ENCODE measurements at regions not wholly inside any gene's neighbourhood (a gene's known extent, or its start where the extent isn't known, plus 50 kb on each side); places are given as distances from the start of the nearest gene placed in this dataset.

DNA sequence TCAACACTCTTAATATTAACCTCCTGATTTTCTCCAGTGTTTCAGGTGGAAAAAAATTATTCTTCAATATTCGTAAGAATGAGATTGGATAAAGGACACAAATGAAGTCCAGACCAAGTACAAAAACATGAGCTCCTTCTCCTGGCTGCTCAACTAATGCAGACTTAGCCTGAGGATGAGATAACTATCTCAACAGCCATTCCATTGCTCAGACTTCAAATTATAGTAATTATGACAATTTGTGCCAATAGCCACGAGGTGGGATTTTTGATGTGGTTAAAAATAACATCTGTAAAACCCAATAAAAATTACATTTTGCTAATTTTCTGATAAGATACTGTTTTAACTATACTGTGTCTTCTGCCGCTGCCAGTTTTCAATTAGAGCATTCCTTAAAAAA is 323.6 kb downstream of the SOX2 start (continued):
- TF ChIP-seq, protein P1, sequence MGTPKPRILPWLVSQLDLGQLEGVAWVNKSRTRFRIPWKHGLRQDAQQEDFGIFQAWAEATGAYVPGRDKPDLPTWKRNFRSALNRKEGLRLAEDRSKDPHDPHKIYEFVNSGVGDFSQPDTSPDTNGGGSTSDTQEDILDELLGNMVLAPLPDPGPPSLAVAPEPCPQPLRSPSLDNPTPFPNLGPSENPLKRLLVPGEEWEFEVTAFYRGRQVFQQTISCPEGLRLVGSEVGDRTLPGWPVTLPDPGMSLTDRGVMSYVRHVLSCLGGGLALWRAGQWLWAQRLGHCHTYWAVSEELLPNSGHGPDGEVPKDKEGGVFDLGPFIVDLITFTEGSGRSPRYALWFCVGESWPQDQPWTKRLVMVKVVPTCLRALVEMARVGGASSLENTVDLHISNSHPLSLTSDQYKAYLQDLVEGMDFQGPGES (IDR thresholded peaks at IDR 0.05; ENCODE audit: low read depth, low read length) = no peak
- TF ChIP-seq RXRA (IDR thresholded peaks at IDR 0.05; ENCODE audit: borderline replicate concordance, low read depth) = no peak
- TF ChIP-seq RCOR1 (IDR thresholded peaks at IDR 0.05; ENCODE audit: low read length) = peak; percentile 93
- no peak for TF ChIP-seq MAX (IDR thresholded peaks at IDR 0.05; ENCODE audit: low read depth)
- TF ChIP-seq TCF12 (IDR thresholded peaks at IDR 0.05) = peak; percentile 5; the same call in 1 of the 2 replicates
- no peak for TF ChIP-seq ELF1 (IDR thresholded peaks at IDR 0.05)
- no peak for TF ChIP-seq YY1 (IDR thresholded peaks at IDR 0.05; ENCODE audit: low read depth)
- TF ChIP-seq POLR2AphosphoS5 (IDR thresholded peaks at IDR 0.05; ENCODE audit: low read depth, low read length) = no peak
- no peak for TF ChIP-seq RFX5 (IDR thresholded peaks at IDR 0.05; ENCODE audit: low read length)
- 0 out of 2 replicates have a peak, but pooled peaks have one; percentile 11 for TF ChIP-seq RAD21 (IDR thresholded peaks at IDR 0.05; ENCODE audit: low read length)
- no peak for TF ChIP-seq FOXJ3 (CRISPR knock-in tag; IDR thresholded peaks at IDR 0.05)

DNA sequence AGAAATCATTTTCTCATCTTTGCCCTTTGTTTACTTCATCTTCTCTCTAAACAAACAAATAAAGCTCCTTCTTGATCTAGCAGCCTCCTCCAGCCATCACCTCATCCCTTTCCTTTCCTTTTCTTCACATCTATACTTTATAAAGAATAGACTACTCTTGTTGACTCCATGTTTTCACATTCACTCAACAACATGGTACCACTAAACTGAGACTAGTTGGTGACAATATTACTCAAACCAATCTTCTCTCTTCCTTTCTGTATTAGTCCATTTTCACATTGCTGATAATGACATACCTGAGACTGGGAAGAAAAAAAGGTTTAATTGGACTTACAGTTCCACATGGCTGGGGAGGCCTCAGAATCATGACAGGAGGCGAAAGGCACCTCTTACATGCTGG is 324.7 kb downstream of the SOX2 start:
- DNase-seq = no peak
- H3K4me2 ChIP-seq = no peak overlapping the region
- H3K9me3 ChIP-seq = no peaks in the 10 kb centered on the region
- H3K27me3 ChIP-seq (ENCODE audit: insufficient read depth) = no peaks in the 10 kb centered on the region
- no peaks in the 10 kb centered on the region for H3F3A ChIP-seq (replicated peaks; ENCODE audit: insufficient read depth)
- no peaks in the 10 kb centered on the region; a peak in 2 of 4 replicates for H3K4me1 ChIP-seq (ENCODE audit: control insufficient read depth in 1 of 2, insufficient read depth in 2 of 2, low read depth in 1 of 2, low read length in 1 of 2)
- H3K36me3 ChIP-seq (replicated peaks in 1 of 2; ENCODE audit: control insufficient read depth in 1 of 2, insufficient read depth in 2 of 2, low read length in 1 of 2) = no peaks in the 10 kb centered on the region
- ChIA-PET POLR2A (no interaction called here), CTCF (interaction anchor here (1.0 to 1.1 kb wide), 3 partner anchors 14 to 47 kb away, joined by 3 read pairs; no protein-coding TSS in a partner anchor)
- no peak overlapping the region for H3K4me3 ChIP-seq (ENCODE audit: low read depth in 2 of 2, low read length in 1 of 2)
- H3K27ac ChIP-seq (ENCODE audit: low read depth in 2 of 2, low read length in 1 of 2) = no peak overlapping the region
- H3K79me2 ChIP-seq (ENCODE audit: insufficient read depth) = no peaks in the 10 kb centered on the region
- H3K9ac ChIP-seq = no peak overlapping the region
- 50% methylated on average over 1 of the region's 1 CpG for WGBS (ENCODE audit: low lambda C conversion rate)
- H3K9me2 ChIP-seq = no peaks in the 10 kb centered on the region
- H4K20me1 ChIP-seq (ENCODE audit: insufficient read depth) = no peaks in the 10 kb centered on the region
- no peak for TF ChIP-seq POLR2AphosphoS5 (IDR thresholded peaks at IDR 0.05; ENCODE audit: low read depth, low read length)
- no peak for TF ChIP-seq GATA2 (CRISPR knock-in tag; IDR thresholded peaks at IDR 0.05)
- no peak for TF ChIP-seq SMC3 (IDR thresholded peaks at IDR 0.05; ENCODE audit: low read depth, low read length)
- no peak overlapping the region for H2AFZ ChIP-seq (ENCODE audit: low read depth)

DNA sequence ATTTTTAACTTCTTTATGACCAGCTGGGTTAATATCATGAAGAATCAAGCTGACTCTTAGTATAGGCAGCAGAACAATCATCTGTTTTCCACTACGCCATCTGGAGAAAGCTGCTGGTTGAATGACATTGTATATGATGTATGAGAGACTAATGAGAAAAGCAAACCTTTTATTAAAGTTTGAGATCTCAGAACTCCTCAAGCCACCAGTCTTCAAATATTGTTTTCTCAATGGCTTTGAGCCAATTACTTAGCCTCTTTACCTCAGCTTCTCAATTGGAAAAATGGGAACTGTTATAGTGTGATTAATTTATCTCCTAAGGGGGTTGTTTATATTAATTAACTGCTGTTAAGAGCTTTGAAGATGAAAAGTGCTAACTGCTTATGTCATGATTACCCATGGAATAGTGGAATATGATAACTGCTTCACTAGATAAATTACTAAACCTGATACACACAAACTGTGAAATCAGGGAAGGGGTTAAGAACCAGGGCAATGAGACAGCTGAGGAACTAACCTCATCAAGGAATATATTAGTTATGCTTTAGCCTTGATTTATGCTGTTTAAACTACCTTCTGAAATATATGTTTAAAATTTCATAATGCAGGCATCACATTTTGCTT is 330.1 kb downstream of the SOX2 start:
- Histone ChIP-seq H3K79me2 (ENCODE audit: insufficient read depth) (no peaks in the 10 kb centered on the region), H4K20me1 (ENCODE audit: insufficient read depth) (no peaks in the 10 kb centered on the region), H3K9me2 (no peaks in the 10 kb centered on the region), H3K27me3 (ENCODE audit: insufficient read depth) (no peaks in the 10 kb centered on the region), H3F3A (replicated peaks; ENCODE audit: insufficient read depth) (no peaks in the 10 kb centered on the region), H3K27ac (ENCODE audit: low read depth in 2 of 2, low read length in 1 of 2) (no peak overlapping the region), H3K9me3 (no peaks in the 10 kb centered on the region), H3K36me3 (replicated peaks in 1 of 2; ENCODE audit: control insufficient read depth in 1 of 2, insufficient read depth in 2 of 2, low read length in 1 of 2) (no peaks in the 10 kb centered on the region), H3K9ac (no peak overlapping the region), H3K4me2 (no peak overlapping the region), H3K4me3 (ENCODE audit: low read depth in 2 of 2, low read length in 1 of 2) (no peak overlapping the region), H3K4me1 (ENCODE audit: control insufficient read depth in 1 of 2, insufficient read depth in 2 of 2, low read depth in 1 of 2, low read length in 1 of 2) (no peaks in the 10 kb centered on the region), H2AFZ (ENCODE audit: low read depth) (no peak overlapping the region)
- 82% methylated on average over 1 of the region's 1 CpG for WGBS (ENCODE audit: low lambda C conversion rate)
- ChIA-PET POLR2A (no interaction called here), CTCF (interaction anchor here (1.5 to 1.9 kb wide), 2 partner anchors 11 to 20 kb away, joined by 4 to 5 read pairs; no protein-coding TSS in a partner anchor)
- no peak for DNase-seq
- TF ChIP-seq, protein P1 (IDR thresholded peaks at IDR 0.05; ENCODE audit: low read depth, low read length) = no peak
- no peak for TF ChIP-seq EZH2phosphoT487 (IDR thresholded peaks at IDR 0.05; ENCODE audit: borderline replicate concordance, low read depth)
- no peak for TF ChIP-seq PBX3 (IDR thresholded peaks at IDR 0.05)
- no peak for TF ChIP-seq FOXM1 (IDR thresholded peaks at IDR 0.05; ENCODE audit: low read depth)
- TF ChIP-seq CHD2 (IDR thresholded peaks at IDR 0.05; ENCODE audit: low read length, partially characterized antibody) = no peak
- TF ChIP-seq SMC3 (IDR thresholded peaks at IDR 0.05; ENCODE audit: low read depth, low read length) = no peak
- TF ChIP-seq RXRA (IDR thresholded peaks at IDR 0.05; ENCODE audit: borderline replicate concordance, low read depth) = no peak
- TF ChIP-seq MEF2A (IDR thresholded peaks at IDR 0.05; ENCODE audit: borderline replicate concordance, low read depth) = no peak
- TF ChIP-seq, protein P2, sequence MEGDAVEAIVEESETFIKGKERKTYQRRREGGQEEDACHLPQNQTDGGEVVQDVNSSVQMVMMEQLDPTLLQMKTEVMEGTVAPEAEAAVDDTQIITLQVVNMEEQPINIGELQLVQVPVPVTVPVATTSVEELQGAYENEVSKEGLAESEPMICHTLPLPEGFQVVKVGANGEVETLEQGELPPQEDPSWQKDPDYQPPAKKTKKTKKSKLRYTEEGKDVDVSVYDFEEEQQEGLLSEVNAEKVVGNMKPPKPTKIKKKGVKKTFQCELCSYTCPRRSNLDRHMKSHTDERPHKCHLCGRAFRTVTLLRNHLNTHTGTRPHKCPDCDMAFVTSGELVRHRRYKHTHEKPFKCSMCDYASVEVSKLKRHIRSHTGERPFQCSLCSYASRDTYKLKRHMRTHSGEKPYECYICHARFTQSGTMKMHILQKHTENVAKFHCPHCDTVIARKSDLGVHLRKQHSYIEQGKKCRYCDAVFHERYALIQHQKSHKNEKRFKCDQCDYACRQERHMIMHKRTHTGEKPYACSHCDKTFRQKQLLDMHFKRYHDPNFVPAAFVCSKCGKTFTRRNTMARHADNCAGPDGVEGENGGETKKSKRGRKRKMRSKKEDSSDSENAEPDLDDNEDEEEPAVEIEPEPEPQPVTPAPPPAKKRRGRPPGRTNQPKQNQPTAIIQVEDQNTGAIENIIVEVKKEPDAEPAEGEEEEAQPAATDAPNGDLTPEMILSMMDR (IDR thresholded peaks at IDR 0.05) = no peak
- no peak for TF ChIP-seq FOSL2 (IDR thresholded peaks at IDR 0.05; ENCODE audit: borderline replicate concordance, low read depth)

Measured in SK-N-SH (cell line).